HG02642 (cell line): ENCODE measurements at regions not wholly inside any gene's neighbourhood (a gene's known extent, or its start where the extent isn't known, plus 50 kb on each side); places are given as distances from the start of the nearest gene placed in this dataset.

Experiments
- ATAC-seq: cut with Tn5 transposase; IDR thresholded peaks from one replicate; pipeline ENCODE4 v1.9.1; 2021; ENCODE audit warnings: mild to moderate bottlenecking; ENCODE audit not compliant: unreplicated experiment, poor library complexity

DNA sequence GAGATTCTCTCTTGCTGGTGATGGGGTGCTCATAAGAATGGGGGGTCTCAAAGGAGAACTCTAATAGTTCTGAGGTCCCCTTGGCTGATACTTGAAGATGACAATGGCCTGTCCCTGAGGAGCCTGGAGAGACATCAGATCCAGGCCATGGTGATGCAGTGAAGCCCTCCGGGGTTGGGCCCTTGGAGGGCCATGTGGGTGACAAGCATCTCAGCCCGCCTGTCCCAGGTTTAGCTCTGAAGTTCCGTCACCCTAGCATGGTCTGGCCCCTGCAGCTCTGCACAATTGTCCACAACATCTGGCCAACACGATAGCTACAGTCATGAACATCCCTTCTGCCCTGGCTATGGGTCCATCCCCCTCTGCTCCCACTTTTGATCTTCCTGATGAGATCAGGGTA lies 202.8 kb upstream of the HS6ST1 start:
- ATAC-seq: no peak

DNA sequence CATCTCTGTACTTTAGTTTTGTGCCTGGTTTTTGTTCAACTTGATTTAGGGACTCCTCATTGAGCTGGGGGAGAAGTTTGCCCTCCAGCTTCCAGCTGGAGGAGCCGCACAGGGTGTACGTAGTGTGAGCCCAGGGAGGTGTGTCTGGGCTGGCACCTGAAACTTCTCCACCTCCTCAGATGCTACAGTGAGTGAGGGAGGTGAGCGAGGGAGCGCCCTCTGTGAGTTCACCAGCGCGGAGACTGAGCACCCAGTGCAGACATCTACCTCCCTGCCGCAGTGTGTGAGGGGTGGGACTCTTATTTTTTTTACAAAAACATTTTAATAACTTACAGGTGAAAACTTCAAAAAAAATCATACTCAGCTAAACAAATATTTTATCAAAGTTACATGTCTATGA lies 204.2 kb upstream of the HS6ST1 start:
- no peak for ATAC-seq

DNA sequence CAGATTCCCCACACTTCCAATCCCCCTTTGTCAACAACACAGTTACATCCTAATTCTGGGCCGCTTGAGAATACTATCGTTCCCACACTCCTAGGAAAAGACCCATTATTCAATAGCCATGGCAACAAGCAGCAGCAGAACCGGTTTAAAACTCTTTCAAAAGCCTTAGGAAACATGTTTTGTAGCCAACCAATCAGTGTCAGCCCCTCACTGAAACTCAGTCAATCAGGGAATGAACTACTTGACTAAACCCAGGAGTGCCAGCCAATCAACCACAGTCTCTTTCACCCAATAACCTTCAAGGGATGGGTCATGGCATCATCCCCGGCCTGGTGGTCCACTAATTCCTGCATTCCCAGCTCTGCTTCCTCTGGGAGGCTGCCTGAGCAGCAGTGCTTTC lies 204.8 kb upstream of the HS6ST1 start:
- ATAC-seq: no peak

GRCh38 chr2:128524183-128524582 lies 205.5 kb upstream of the HS6ST1 start:
- ATAC-seq: no peak

- no peak for ATAC-seq
Measured at GRCh38 chr2:128525653-128526052, 207.0 kb upstream of the HS6ST1 start.

GRCh38 chr2:128526455-128526976 lies 207.8 kb upstream of the HS6ST1 start:
- no peak for ATAC-seq

DNA sequence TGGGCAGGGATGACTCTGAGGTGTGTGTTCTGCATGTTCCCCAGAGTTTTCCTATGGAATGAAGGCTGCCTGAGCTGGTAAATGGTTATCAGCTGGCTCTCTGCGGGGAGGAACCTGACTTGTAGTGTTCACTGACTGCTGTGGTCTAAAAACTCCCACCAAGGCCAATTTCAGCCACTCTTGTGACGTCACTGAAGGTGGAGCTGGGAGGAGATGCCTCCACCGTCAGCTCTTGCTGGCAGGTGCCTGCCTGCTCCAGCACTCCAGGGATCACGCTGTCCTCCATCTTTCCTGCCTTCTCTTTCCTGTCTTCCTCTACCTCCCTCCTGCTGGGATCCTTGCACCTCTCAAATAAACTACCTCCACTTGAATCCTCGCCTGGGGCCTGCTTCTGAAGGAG lies 209.5 kb upstream of the HS6ST1 start:
- ATAC-seq: no peak

- no peak for ATAC-seq
Measured at GRCh38 chr2:128530025-128530573, 211.4 kb upstream of the HS6ST1 start.

GRCh38 chr2:128531856-128532255 lies 213.2 kb upstream of the HS6ST1 start:
- ATAC-seq: no peak

DNA sequence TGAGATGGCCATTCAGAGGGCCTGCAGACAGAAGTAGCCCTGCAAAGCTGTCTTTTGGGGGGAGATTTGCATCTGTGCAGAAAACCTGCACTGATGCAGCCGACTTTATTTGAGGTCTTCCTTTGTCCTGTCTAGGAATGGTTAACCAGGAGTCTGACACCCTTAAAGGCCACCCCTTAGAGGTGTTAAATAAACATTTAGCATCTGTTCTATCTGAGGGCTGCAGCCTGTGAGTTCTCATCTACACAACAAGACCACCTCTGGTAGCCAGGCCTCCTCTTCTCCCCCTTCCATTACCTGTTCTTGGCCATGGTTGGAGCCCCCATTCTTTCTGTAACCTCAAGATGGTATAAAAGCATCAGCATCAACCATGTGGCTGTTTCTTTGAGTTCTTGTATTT lies 214.4 kb upstream of the HS6ST1 start:
- no peak for ATAC-seq

DNA sequence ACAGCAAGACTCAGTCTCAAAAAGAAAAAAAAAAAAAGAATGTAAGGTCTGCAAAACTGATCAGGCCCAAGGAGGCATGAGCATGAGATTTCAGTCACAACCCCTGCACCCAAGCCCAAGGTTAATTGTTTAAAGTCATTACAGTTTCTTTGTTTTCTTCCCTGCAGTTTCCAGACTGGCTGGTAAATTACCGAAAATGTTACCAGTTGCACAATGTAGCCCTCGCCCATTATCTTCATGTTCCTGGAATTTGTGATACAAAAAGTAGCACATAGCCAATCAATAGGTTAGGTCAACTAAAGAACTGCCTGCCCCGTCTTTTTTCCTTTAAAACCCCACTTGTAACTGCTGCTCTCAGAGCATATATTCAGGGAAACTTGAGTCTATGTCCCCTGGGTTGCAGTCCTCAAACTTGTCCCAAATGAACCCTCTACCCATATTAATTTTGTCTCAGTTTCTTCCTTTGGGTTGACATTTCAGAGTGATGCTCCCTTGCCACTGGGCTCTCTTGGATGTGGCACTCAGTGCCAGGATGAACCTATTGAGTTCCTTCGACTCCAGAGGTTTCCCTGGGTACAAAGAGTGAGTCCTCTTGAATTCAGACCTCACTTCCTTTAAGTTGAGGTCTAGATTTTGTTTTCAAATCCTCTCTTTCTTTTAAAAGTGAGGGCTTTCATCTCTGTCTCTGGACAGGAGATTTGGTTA lies 216.2 kb upstream of the HS6ST1 start:
- ATAC-seq: no peak

DNA sequence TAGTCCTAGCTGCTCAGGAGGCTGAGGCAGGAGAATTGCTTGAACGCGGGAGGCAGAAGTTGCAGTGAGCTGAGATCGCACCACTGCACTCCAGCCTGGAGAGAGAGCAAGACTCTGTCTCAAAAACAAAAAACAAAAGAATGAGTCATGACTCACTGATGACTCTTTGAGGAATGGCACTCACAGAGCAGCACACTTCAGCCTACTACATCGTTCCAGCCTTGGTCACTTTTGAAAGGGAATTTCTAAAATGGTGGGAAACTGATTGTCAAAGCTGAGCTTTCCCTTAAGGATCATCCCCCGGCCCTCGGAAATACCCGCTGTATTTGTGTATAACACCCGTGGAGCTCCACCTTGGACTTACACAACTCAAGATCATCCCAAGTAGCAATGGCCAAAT lies 217.3 kb upstream of the HS6ST1 start:
- no peak for ATAC-seq

DNA sequence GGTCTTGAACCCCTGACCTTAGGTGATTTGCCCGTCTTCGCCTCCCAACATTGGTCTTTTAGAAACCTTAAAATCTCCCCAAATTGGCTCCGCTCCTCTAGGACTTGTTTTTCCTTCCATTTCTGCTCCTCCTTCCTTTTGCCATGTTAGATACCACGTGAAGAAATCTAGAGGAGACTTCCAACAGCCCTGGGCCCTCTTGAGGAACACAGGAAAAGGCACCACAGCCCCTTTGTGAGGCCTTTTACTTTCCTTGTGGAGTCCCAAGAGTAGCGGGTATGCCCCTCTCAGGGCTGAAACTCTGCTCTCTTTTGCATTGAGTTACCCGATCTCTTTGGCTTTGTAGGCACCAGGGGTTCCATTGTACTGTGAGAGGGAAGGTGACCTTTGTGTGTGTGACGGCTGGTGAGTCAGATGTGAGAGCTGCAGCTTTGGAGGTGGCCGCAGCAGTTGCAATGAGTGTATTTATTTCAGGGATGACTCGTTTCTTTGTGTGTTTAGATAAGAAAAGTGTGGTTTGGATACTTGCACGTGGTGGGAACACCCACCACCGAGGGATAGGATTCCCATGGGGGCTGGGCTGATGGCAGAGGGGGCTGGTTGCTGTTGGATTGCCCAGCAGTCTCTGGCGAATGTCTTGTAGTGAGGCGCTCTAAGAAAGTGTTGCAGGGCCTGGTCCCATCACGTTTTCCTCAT lies 218.4 kb upstream of the HS6ST1 start:
- no peak for ATAC-seq

DNA sequence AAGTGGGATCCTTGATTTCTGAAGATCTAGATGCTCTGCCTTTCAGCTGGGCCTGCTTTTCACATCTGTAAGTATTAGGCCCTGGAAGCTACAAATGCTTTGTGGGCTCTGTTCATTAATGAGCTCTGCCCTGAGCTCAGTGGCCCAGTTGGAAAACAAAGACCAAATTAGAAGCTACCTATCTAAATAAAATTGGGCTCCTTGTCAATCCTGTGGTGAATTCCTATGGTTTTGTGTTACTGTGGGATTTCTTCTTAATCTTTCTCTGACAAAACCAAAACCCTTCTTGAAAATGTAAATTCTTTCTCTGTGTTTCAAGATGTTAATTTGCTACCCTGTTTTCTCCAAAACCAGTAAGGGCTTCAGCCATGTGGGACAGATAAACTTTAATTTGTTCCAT lies 219.0 kb upstream of the HS6ST1 start:
- no peak for ATAC-seq

- ATAC-seq: no peak
Measured at GRCh38 chr2:128538396-128538795, 219.7 kb upstream of the HS6ST1 start.

- no peak for ATAC-seq
Measured at GRCh38 chr2:128540670-128541069, 222.0 kb upstream of the HS6ST1 start.

GRCh38 chr2:128541448-128541847 lies 222.8 kb upstream of the HS6ST1 start:
- no peak for ATAC-seq

DNA sequence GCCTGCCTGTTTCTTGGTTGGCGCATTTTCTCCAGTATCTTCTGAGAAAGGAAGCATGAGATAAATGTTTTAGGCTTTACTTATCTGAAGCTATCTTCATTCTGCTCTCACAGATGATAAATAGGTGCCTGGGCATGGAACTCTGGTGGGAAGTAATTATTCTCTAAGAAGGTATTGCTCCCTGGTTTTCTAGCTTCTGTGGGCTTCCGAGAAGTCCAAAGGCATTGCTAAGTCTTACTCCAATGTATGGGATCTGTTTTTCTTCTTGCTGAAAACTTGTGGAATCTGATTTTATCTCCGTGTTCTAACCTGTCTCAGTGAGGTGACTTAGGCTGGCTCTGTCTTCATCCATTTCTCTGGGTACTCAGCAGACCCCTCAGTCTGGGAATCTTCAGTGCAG lies 224.4 kb upstream of the HS6ST1 start:
- no peak for ATAC-seq

DNA sequence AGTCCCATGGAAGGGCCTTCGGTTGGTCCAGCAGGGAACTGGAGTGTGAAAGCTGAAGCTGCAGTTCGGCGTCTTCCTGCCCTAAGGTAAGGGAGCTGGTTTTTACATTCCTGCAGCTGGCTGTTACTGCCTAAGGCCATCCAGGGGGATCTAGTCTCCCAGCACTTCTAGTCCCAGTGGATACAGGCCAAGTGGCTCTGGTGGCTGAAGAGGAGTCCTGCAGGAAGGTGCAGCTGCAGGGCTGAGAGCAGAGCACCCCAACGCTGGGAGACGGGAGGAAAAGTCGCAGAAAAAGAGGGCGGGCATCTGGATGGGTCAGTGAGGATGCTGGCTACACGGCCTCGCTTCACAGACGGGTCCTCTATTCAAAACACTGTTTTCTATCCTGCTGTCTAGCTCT lies 225.0 kb upstream of the HS6ST1 start:
- ATAC-seq: no peak

- ATAC-seq: no peak
Measured at GRCh38 chr2:128544321-128545037, 225.8 kb upstream of the HS6ST1 start.

- no peak for ATAC-seq
Measured at GRCh38 chr2:128545085-128545484, 226.4 kb upstream of the HS6ST1 start.
